GM19238 (cell line): ENCODE measurements at regions not wholly inside any gene's neighbourhood (a gene's known extent, or its start where the extent isn't known, plus 50 kb on each side); places are given as distances from the start of the nearest gene placed in this dataset.
A peak's percentile ranks its signal among the peaks of the same experiment; 100 is the strongest.
"Not testable (repeated sequence)": the region's sequence is repeated elsewhere in the genome, so short reads cannot be mapped to it uniquely, and the experiment has no call there.

Experiments used
- DNase-seq: peaks from one replicate; pipeline ENCODE4 v3.0.0; 2011; ENCODE audit warnings: low spot score; ENCODE audit not compliant: insufficient read length

GRCh38 chr18:26653943-26654615 is 105.7 kb upstream of the KCTD1 start:
- DNase-seq, result no peak

- no peak for DNase-seq
Observed at GRCh38 chr18:26652501-26652900, 104.1 kb upstream of the KCTD1 start.

DNA sequence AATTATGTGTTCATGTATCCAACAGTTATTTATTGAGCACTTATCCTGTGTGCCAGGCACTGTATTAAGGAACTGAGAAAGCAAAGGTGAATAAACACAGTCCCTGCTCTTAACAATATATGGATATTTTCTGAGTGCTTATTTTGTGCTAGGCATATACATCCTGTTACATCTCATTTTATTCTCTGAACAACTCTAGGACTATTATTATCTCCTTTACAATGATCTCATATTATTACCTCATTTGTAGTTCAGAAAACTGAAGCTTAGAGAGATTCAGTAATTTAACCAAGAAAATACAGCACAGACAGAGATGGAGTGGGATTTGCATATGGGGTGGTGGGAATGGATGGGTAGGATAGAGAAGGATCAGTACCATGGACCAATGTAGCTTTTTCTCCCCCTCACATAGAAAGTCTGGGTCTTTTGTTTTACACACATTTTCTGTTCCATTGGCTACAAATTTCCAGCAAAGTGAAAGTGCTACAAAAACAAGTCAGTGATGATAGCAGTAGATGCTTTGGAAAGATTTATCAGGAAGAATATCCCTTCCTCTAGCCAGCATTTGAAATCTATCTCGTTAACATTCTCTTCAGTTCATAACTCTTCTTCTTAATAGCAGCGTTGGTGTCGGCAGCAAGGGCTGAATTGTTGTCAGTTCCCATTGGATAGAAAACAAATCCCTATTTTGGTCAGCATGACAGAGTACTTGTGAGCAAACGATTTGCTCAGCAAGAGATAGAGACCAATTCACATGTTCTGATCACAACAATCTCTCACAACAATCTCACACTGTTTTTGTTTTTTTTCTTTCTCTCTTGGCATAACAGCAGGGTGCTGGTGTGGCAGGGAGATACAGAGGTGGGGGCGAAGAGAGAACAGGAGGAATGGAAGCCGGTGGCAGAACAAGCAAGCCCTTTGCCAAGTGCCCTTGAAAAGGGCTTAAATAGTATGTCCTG is 102.2 kb upstream of the KCTD1 start:
- DNase-seq, result no peak

DNA sequence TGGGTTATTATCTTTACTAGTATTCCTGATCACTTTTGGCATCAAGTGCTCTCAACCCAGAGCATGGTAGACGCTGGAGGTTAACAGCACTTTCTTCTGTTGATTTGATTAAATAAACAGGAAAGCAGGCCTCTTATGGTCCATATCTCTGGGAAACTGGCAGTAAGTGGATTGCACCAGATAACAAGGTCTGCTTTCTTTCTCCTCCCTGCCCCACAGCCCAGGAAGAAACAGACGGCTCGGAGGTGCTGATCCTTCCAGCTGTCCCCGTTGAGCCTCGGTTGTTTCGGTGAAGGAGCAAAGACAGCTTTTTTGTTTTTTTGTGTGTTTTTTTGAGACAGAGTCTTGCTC is 100.8 kb upstream of the KCTD1 start:
- DNase-seq, result no peak

DNA sequence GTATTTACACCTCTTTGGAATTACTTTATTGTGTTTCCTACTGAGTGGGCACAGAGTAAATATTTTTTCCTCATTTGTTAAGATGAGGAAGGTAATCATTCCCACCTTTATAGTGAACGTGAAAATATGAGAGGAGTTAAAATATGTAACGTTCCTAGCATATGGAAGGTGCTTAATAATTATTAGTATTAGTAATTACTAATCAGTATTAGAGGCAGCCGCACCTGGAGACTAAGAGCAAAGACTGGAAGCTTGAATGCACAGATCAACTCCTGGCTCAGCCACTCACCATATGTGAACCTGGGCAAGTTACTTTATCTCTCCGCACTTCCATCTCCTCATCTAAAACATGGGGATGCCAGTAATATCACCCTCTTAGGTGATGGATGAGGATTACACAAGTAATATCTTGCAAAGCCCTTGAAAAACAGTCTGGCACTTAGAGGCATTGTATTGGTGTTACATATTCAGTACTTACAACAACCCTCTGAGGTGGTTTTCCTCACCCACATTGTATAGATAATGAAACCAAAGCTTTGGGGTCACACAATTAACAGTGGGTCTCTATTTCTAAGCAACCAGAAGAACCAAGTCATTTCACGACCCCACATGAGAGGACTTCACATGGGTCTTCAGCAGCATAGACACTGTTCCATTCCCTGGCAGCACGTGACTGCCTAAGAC is 100.3 kb upstream of the KCTD1 start:
- DNase-seq, result no peak

DNA sequence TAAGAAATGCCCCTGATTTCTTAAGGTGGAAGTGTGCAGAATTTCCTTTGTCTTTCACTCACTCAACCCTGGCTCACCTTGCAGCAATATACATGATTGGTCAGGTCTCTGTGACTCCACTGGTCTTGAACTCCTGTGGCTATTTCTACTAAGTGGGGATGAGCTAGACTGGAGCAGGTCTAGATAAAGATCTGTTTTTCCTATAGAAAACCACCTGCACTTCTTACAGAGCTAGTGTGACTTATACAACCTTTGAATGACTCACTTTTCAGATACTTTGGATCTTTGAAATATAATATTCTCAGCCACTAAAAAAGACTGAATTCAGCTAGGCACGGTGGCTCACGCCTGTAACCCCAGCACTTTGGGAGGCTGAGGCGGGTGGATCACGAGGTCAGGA is 98.5 kb upstream of the KCTD1 start:
- DNase-seq, result no peak

GRCh38 chr18:26642440-26643348 is 94.3 kb upstream of the KCTD1 start:
- no peak for DNase-seq

DNA sequence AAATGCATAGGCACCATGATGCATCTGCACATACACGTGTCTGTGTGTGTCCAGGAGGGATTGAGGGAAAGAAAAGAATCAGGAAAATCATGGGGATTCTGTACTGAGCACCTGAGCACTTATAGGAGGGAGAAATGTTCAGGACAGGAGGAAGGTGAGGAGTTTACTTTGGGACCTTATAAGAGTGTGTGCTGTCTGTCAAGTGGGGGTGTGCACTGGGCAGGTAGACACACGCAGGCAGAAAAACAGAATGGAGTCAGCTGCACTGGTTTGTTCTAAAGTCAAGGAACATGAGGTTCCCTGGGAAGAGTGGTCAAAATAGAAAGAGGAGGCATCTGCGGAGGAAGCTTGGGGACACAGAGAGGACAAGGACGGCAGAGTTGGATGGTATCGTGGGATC is 92.2 kb upstream of the KCTD1 start:
- no peak for DNase-seq

DNA sequence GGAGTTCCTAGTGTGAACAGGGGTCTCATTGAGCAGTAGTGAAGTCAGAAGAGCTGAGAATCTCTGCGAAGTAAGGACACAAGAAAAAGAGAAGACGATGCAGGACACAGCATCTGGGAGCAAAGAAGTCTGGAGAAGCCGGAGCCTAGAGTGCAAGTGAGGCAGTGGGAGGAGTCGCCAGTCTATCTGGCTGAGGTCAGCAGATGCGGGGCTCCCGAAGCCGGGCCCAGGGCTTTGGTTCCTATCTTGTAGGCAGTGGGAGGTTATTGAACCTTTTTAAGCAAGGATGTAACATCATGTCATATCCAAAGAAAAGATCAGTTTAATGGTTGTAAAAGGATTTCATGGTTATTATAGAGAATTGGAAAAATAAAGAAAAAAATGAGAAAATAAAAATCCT is 90.8 kb upstream of the KCTD1 start:
- DNase-seq, result no peak

- DNase-seq, result no peak
Observed at GRCh38 chr18:26637983-26638382, 89.6 kb upstream of the KCTD1 start.

- DNase-seq, result no peak
Observed at GRCh38 chr18:26637324-26637723, 89.0 kb upstream of the KCTD1 start.

- DNase-seq, result no peak
Observed at GRCh38 chr18:26635466-26635865, 87.1 kb upstream of the KCTD1 start.

- DNase-seq, result no peak
Observed at GRCh38 chr18:26634631-26635030, 86.3 kb upstream of the KCTD1 start.

DNA sequence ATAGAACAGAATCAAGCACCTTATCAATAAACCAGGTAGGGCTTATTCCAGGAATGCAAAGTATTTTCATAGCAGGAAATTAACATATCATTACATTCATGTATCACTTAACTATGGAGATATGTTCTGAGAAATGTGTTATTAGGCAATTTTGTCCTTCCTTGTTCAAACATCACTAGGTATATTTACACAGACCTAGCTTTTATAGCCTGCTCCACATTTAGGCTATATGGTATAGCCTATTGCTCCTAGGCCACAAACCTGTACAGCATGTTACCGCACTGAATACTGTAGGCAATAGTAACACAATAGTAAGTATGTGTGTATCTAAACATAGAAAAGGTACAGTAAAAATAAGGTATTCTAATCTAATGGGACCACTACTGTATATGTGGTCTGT is 82.8 kb upstream of the KCTD1 start:
- DNase-seq, result no peak

GRCh38 chr18:26630596-26630995 is 82.2 kb upstream of the KCTD1 start:
- no peak for DNase-seq

GRCh38 chr18:26628017-26628416 is 79.7 kb upstream of the KCTD1 start:
- DNase-seq, result no peak

- no peak for DNase-seq
Observed at GRCh38 chr18:26624443-26624842, 76.1 kb upstream of the KCTD1 start.

DNA sequence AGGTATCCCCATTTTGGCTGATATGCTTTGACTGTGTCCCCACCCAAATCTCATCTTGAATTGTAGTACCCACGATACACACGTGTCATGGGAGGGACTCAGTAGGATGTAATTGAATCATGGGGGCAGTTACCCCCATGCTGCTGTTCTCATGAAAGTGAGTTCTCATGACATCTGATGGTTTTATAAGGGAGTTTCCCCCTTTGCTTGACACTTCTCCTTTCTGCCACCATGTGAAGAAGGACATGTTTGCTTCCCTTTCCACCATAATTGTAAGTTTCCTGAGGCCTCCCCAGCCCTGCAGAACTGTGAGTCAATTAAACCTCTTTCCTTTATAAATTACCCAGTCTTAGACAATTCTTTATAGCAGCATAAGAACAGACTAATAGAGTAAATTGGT is 75.0 kb upstream of the KCTD1 start:
- DNase-seq, result not testable (repeated sequence)

- DNase-seq, result peak; percentile 10
Observed at GRCh38 chr18:26621161-26622026, 73.0 kb upstream of the KCTD1 start.

DNA sequence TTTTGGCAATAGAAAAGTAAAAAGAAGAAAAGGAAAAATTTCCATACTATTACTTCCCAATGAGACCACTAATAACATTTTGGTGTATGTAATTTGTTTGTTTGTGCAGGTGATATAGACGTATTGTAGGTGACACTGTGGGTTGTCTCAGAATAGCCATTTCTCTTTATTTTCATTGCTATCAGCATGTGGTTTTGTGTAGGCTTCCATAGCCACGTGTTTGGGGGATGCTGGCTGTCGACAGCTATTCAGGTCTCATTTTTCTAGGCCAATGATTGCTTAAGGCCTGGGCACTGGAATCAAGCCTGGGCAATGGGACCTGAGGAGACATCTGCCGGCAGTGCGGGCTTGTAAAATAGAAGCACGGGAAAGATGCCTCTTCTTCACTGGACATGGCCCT is 71.0 kb upstream of the KCTD1 start:
- no peak for DNase-seq
